Inflammatory macrophage treated with lipopolysaccharide for 4 hours (primary cell): ENCODE measurements at regions not wholly inside any gene's neighbourhood (a gene's known extent, or its start where the extent isn't known, plus 50 kb on each side); places are given as distances from the start of the nearest gene placed in this dataset.
A peak's percentile ranks its signal among the peaks of the same experiment; 100 is the strongest.
"Not testable (repeated sequence)": the region's sequence is repeated elsewhere in the genome, so short reads cannot be mapped to it uniquely, and the experiment has no call there.

Experiments
- DNase-seq: peaks from one replicate; pipeline ENCODE4 v3.0.0-alpha.2; 2020

GRCh38 chr2:198909525-198910267, 548.0 kb downstream of the SATB2 start:
- no peak for DNase-seq

GRCh38 chr2:198905881-198906612, 551.7 kb downstream of the SATB2 start:
- DNase-seq: peak; percentile 6

- no peak for DNase-seq
Measured at GRCh38 chr2:198901894-198902293, 555.8 kb downstream of the SATB2 start.

GRCh38 chr2:198900141-198900540, 557.6 kb downstream of the SATB2 start:
- DNase-seq: no peak

DNA sequence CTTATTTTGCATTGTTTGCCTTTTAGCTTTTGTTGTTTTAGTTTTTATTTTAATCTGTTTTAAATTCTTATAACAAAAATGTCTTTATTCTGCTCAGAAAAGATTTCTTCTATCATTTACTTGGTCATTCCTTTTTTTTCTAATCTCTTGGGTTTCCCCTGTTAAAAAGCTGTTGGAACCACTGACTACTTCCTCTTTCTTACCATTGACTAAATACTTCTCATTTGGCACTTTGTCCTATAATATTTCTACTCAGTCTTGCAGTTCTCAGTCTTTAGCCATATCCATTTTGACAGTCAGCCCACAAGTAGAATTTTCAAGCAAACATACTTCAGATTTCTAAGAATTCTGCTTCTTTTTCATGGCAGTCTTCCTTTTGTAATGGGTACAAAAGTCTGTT, 567.2 kb downstream of the SATB2 start:
- DNase-seq: no peak

DNA sequence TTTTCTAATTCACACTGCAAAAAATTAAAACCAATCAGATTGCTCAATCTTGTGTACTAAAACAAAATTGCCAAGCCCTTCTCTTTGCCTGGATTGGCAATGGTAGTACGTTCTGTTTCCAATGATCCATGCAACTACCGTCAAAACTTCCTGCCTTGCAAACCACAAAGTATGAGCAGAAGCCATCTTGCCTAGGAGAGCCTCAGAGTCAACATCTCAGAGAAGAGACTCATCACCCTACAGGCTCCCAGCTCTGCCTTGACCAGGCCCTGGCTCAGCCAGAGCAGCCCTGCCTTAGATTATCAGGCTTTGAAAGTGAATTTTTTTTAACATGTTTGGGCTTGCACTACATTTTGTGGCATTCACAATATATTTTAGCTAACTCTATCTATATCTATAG, 574.1 kb downstream of the SATB2 start:
- no peak for DNase-seq

GRCh38 chr2:198880986-198881385, 576.8 kb downstream of the SATB2 start:
- no peak for DNase-seq

DNA sequence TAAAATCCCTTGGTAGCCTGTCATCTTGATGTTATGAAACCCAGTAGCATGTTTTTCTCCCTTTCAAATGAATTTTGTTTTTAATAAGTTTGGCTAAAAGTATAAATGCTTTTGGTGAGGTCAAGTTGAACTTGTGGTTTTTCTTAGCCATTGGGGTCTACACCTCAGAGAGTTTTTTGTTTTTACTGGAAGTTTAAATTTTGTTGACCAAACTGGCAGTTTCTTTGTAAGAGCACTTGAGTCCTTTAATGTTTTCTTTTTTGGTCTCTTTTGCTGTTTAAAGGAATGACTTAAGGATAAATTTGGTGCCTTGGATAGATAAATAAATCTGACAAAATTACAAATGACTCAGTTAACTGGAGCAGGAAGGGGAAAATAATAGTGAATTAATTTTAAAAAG, 577.3 kb downstream of the SATB2 start:
- no peak for DNase-seq

DNA sequence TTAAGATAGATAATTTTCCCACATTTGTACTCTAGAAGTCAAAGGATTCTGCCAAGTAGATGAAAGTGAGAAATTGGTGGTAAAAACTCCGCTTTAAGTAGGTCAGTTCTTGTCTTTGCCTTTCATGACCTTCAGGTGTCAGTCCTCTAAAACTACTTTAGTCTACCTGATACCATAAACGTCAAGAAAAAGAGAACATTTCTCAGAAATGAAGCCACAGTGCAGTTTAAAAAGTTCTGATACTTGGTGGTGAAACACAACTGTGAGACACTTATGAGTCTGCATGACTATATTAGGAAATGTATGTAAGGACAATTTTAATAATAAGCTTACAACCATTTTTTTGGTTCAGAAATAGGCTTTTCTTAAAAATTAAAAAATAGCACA, 583.3 kb downstream of the SATB2 start:
- no peak for DNase-seq

DNA sequence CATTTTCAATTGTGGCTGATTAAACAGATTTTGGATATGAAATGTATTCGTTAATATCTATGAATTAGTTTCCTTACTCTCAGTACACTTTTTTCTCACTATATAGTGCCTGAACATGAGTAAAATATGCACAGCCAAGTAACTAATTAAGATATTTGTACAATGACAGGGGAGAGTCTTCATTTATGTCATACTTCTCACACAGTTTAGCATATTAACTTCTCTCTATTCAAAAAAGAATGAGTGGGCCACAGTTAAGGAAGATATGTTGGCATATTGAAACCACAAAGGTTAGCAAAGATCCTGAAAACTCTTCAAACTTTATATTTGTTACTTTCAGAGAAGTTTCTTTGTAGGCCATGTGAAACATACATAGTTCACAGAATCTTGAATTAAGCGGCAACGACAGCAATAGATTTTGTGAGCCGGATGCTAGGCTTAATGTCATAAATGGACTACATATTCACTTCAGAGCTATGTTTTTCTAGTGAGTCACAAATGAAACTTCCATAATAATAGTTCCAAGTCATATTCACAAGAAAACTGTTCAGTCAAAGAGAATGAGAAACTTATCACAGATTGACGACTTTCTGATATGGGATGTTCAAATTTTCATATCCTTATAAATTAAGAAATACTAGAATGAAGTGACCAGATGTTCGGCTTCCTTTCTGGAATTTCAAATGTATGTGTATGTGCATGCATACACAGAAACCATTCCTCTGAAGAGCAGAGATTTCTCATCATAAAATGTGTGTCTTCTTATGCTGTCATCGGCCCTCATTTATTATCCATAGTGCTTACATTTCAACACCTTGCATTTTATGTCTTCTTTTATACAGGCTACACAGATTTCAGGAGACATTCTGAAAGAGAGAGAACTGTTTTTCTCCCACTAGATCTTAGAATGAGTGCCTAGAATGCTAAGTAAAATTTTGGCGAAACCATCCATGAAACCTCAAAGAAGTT, 584.0 kb downstream of the SATB2 start:
- DNase-seq: no peak

DNA sequence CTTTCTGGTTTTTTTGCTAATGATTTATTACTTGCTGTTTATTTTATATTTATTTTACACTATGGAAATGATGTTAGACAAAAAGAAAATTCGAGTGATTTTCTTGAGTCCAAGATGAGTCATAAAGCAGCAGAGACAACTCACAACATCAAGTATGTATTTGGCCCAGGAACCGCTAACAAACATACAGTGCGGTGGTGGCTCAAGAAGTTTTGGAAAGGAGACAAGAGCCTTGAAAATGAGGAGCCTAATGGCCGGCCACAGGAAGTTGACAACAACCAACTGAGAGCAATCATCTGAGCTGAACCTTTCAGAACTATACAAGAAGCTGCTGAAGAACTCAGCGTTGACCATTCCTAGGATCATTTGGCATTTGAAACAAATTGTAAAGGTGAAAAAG, 594.1 kb downstream of the SATB2 start:
- DNase-seq: no peak

DNA sequence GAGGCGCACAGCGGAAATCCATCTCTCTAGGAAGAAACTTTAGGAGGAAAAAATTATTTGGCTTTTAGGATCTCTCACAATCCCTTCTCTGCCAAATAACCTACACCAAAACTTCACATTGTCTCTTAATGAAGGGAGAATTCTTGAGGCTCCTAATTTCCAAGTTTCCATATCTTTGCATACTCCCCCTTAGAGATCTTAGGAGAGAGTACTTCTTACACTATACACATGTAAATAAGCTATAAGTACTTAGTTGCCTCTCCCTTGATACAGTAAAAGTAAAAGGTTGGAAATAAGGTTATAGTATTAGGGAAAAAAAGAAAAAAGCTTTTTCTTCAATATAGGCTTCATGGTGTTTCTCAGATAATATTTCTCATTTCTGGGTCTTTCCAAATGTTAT, 596.7 kb downstream of the SATB2 start:
- no peak for DNase-seq

GRCh38 chr2:198857246-198857645, 600.5 kb downstream of the SATB2 start:
- no peak for DNase-seq

GRCh38 chr2:198855746-198856145, 602.0 kb downstream of the SATB2 start:
- DNase-seq: not testable (repeated sequence)

DNA sequence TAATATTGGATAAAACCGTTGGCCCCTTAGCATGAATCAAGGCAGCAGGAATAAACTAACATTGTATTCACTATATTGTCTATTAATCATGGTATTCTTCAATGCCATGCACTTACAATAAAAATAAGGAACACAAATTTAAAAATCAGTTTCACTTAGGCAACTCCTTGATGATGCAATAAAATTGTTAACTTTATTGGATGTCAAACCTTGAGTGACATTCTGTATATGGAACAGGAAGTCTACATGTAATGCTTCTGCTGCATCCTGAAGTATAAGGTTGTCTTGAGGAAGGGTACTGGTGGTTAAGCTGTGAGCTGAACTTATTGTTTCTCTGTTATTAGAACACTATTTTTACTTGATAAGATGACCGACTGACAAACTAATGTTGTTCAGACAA, 605.5 kb downstream of the SATB2 start:
- DNase-seq: no peak

DNA sequence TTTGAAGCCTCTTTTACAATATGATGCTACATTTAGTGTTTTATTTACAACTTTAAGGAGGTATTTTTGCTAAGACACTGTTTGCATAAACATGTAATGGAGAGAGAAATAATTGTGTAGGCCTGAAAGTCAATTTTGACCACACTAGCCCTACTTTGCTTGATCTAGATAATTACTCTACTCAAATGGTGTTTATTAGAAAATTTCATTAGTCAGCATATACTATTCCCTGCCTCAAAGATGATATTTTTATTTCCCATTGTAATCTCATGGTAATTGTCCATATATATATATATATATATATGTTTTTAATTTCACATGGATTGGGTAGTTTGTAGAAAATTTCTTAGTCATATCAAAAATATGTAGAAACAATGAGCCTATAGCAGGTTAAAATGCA, 632.2 kb downstream of the SATB2 start:
- DNase-seq: no peak

DNA sequence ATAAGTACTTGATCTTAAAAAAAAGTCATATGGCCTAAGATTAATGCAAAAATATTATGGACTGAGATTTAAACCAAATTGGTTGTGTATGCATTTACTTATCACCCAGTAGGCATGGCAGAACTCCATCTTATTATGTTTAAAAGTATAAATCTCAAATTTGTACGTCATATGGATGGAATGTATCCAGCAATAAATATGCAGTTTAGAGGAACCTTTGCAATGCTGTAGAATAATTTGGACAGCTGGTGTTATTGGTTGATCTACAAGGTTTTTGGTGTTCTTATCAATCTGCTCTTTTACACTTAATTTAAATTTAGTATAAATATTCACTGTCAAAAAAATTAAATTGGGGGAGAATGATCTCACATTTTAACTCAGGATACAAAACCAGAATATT, 640.2 kb downstream of the SATB2 start:
- DNase-seq: no peak

DNA sequence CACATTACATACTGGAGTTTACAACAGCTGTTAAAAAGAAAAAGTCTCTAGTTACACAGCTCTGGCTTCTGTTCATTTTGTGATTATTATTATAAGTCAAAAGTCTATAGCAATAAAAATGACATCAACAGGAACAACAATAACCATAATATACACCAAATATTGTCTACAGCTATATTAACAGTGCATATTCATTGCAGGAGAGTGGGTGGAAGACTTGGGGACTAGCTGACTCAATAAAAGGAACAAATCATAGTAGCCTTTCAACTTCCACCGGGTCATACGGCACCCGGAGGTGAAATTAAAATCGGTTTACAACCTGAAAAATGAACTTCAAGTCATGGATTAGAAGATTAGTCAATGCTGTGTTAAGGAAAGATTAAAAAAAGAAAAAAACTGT, 642.1 kb downstream of the SATB2 start:
- DNase-seq: no peak

DNA sequence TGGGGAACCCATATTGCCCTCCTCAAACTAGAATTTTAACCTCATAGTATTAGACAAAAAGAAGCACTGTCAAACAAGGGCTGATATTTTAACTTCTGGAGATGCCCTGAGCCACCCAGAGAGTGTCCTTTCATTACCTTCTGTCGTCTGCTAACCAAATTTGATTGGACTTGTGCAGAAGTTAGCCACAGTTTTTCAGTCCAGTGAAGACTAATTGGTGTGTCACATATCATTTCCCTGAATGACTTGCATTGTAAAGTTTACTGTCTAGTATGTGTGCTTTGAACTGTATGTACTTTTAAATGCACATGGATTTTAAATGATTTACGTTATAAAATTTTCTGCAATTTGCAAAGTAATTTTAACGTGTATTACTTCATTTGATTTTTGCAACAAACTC, 646.5 kb downstream of the SATB2 start:
- DNase-seq: no peak

DNA sequence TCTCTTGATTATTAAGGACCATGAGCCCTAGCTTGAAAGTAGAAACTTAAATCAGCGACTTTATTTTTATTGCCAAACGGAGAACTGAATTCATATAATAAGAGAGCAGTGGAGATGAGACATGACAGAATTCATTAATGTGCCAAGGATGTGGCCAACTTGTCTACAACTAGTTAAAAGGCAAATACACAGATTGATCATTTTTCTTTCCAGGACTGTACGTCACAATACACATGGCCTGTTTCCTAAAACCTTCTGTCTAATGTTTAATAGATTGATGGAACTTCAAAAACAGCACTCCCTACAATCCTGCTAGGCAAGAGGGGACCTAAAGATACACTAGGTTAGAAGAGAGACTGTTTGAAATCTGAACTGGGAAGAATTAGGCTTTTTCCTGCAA, 647.8 kb downstream of the SATB2 start:
- no peak for DNase-seq

DNA sequence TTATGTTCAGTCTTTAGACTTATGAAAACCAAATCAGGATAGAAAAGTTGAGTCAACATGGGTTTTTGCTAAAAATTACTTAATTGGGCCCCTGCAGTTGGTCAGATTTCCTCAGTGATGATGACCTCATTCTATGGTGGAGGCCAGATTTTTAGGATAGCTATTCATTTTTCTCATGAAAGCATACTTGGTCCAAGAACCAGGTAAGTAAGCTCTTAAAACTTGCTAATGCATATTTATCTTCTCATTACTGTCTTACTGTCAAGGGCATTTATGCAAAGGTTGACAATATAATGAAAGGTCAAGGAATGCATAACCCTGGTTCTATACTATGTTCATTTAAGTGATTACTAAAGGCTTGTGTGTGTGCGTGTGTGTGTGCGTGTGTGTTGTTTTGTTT, 650.6 kb downstream of the SATB2 start:
- DNase-seq: no peak

GRCh38 chr2:198795419-198795818, 662.3 kb downstream of the SATB2 start:
- DNase-seq: no peak

DNA sequence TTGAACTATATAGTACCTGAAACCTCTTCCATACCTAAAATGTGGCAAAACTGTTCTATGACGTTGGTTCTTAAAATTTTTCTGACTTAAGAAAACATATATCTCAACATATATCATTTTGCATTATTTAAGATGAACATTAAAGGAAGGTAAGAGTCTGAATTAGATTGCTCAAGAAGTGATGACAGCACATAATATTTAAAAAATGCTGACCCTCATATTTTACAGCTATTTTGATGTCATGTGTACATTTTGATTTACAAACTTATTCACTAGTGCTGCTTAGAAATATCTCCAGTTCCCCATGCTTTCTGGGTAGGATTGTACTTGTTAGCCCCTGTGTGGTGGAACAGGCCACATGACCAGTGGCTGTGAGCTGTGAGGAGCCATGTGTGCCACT, 666.1 kb downstream of the SATB2 start:
- no peak for DNase-seq

DNA sequence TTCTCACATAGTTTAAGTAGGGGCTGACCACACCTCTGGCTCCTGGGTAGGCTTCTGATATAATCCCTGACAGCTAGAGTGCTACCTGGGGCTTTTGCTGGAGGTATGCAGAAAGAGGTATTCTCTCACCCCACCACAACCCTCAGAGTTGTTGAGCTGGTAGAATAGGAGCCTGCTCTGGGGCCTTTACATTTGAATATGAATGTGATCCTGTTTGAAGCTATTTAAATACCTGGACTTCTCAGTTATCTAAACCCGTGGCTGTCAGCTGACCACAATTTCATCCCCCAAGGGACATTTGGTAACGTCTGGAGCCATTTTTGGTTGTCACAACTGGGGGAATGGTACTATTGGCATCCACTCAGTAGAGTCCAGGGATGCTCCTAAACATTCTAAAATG, 669.1 kb downstream of the SATB2 start:
- no peak for DNase-seq
